ENCODE measurements at regions not wholly inside any gene's neighbourhood (a gene's known extent, or its start where the extent isn't known, plus 50 kb on each side); places are given as distances from the start of the nearest gene placed in this dataset.

DNA sequence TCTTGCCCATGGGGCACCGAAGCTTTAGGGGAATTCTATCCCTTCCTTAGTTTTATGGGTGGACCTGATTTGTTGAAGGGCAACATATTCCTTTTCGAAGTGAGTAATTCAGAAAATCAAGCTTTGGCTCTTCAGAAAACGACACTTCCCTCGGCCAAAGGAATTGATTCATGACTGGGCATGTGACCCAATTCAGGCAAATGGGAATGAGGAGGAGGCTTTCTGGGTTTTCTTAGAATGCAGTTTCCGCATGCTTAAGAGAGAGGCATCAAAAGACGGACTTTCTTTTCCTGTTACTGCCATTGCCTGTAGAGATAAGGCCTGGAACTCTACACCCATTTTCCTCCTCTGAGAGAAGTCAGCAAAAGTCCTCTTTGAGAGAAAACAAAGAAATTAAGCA lies 179.5 kb downstream of the RFPL4B start:
- TF ChIP-seq CTCF (IDR thresholded peaks at IDR 0.05; ENCODE audit: insufficient read depth, low read depth, low read length) (no peak), EZH2 (IDR thresholded peaks at IDR 0.05; ENCODE audit: insufficient read depth, low read length) (no peak)
